ENCODE measurements at regions not wholly inside any gene's neighbourhood (a gene's known extent, or its start where the extent isn't known, plus 50 kb on each side); places are given as distances from the start of the nearest gene placed in this dataset.

GRCh38 chr2:236505041-236505440, 64.6 kb upstream of the ACKR3 start:
- Histone ChIP-seq H3K27ac (ENCODE audit: control insufficient read depth, insufficient read depth) (no peak overlapping the region), H4K20me1 (ENCODE audit: control insufficient read depth, insufficient read depth) (no peaks in the 10 kb centered on the region), H2AFZ (ENCODE audit: control insufficient read depth, low read depth, low read length) (no peak overlapping the region), H3K79me2 (ENCODE audit: control insufficient read depth, insufficient read depth, low read length) (no peaks in the 10 kb centered on the region), H3K4me3 (no peak overlapping the region), H3K36me3 (ENCODE audit: control insufficient read depth in 2 of 2, insufficient read depth in 2 of 2, low read length in 1 of 2) (no peaks in the 10 kb centered on the region), H3K27me3 (replicated peaks in 1 of 2; ENCODE audit: control insufficient read depth in 2 of 2, insufficient read depth in 2 of 2, low read length in 1 of 2) (peaks cover 2 to 7% of the 10 kb centered on the region in 2 experiments; a peak in 3 of 4 replicates), H3K4me1 (ENCODE audit: control insufficient read depth, insufficient read depth, low read length) (no peaks in the 10 kb centered on the region), H3K9me3 (replicated peaks; ENCODE audit: control insufficient read depth, insufficient read depth, low read length) (peaks cover 7% of the 10 kb centered on the region; the same call in 2 of the 3 replicates), H3K9ac (ENCODE audit: control insufficient read depth, insufficient read depth, low read length) (no peak overlapping the region), H3K4me2 (ENCODE audit: control insufficient read depth, insufficient read depth) (no peak overlapping the region)
- POLR2A ChIA-PET, result no interaction called here
- in situ Hi-C loops (cut with MboI), result no loop called here
- DNase-seq (ENCODE audit: low read depth, low spot score) (no peak), FAIRE-seq (no peak), ATAC-seq (no peak)
- SMC1A ChIA-PET (ENCODE audit: uncharacterized antibody, unreplicated experiment), result no interaction called here
- RAD21 ChIA-PET (ENCODE audit: unreplicated experiment), result no interaction called here
- BruUV-seq (replicated peaks), result no TSS peak
- CTCF ChIA-PET, result no interaction called here
- intact Hi-C loops (cut with micrococcal nuclease; ENCODE audit: unreplicated experiment), result no loop called here
- WGBS (ENCODE audit: insufficient coverage, insufficient replicate concordance, low lambda C conversion rate, missing lambda C conversion rate), result 12% methylated on average over 3 of the region's 3 CpGs
- TF ChIP-seq PRDM15 (CRISPR knock-in tag; IDR thresholded peaks at IDR 0.05) (no peak), ZBTB40 (IDR thresholded peaks at IDR 0.05; ENCODE audit: borderline replicate concordance) (no peak), SPI1 (IDR thresholded peaks at IDR 0.05; ENCODE audit: borderline replicate concordance, insufficient read depth, low read depth, low read length) (no peak), IRF4 (IDR thresholded peaks at IDR 0.05; ENCODE audit: low read depth, low read length) (no peak), RELA (IDR thresholded peaks at IDR 0.05; ENCODE audit: borderline replicate concordance, partially characterized antibody) (no peak), CBX3 (IDR thresholded peaks at IDR 0.05; ENCODE audit: borderline replicate concordance, low read depth) (no peak), REST (IDR thresholded peaks at IDR 0.05; ENCODE audit: low read depth, low read length) (no peak), MTA3 (IDR thresholded peaks at IDR 0.05; ENCODE audit: borderline replicate concordance, low read length) (no peak), CEBPB (IDR thresholded peaks at IDR 0.05; ENCODE audit: borderline replicate concordance in 1 of 2, low read depth in 2 of 2, low read length in 2 of 2) (no peak), NR2F1 (conservative IDR thresholded peaks at IDR 0.05) (no peak), PBX3 (IDR thresholded peaks at IDR 0.05; ENCODE audit: insufficient replicate concordance, low read depth, low read length) (no peak), KAT2A (conservative IDR thresholded peaks at IDR 0.05; ENCODE audit: control insufficient read depth, low read depth, low read length) (no peak)
